Endodermal cell (in vitro differentiated cells): ENCODE measurements at regions not wholly inside any gene's neighbourhood (a gene's known extent, or its start where the extent isn't known, plus 50 kb on each side); places are given as distances from the start of the nearest gene placed in this dataset.

ENCODE experiments used
- DNase-seq: peaks from one replicate; pipeline ENCODE4 v3.0.0-alpha.2; 2017
- H3K27ac ChIP-seq: 2 replicates; pipeline ENCODE4 v1.5.1; 2013; ENCODE audit warnings: mild to moderate bottlenecking, low read depth, low read length, moderate library complexity
- H3K27me3 ChIP-seq: 2 replicates; pipeline ENCODE4 v1.6.1; 2013; ENCODE audit warnings: mild to moderate bottlenecking, low read length, moderate library complexity; ENCODE audit not compliant: insufficient read depth, control insufficient read depth, poor library complexity, severe bottlenecking
- H3K36me3 ChIP-seq: 2 replicates; pipeline ENCODE4 v1.7.0; 2013; ENCODE audit warnings: mild to moderate bottlenecking, low read length, moderate library complexity; ENCODE audit not compliant: control insufficient read depth, insufficient read depth
- H3K4me1 ChIP-seq: one replicate; pipeline ENCODE4 v1.7.0; 2013; ENCODE audit warnings: low read length; ENCODE audit not compliant: control insufficient read depth, insufficient read depth
- H3K4me3 ChIP-seq: 2 replicates; pipeline ENCODE4 v1.5.1; 2013; ENCODE audit warnings: mild to moderate bottlenecking, low read length, moderate library complexity
- H3K9ac ChIP-seq: 2 replicates; pipeline ENCODE4 v1.6.1; 2013; ENCODE audit warnings: mild to moderate bottlenecking, low read length, moderate library complexity; ENCODE audit not compliant: poor library complexity, severe bottlenecking; ENCODE audit errors: extremely low read depth
- H3K9me3 ChIP-seq: 2 replicates; pipeline ENCODE4 v1.6.1; 2013; ENCODE audit warnings: mild to moderate bottlenecking, low read length, moderate library complexity; ENCODE audit not compliant: control insufficient read depth
- H3K27ac Mint-ChIP-seq: 2 replicates; pipeline ENCODE4 v1.8.0; 2020; ENCODE audit warnings: mixed read lengths
- H3K27me3 Mint-ChIP-seq: 2 replicates; pipeline ENCODE4 v1.8.0; 2021; ENCODE audit warnings: mild to moderate bottlenecking, mixed read lengths; ENCODE audit not compliant: insufficient read depth
- H3K36me3 Mint-ChIP-seq: 2 replicates; pipeline ENCODE4 v1.8.0; 2020; ENCODE audit warnings: low read depth, mixed read lengths
- H3K4me1 Mint-ChIP-seq: 2 replicates; pipeline ENCODE4 v1.8.0; 2020; ENCODE audit warnings: mixed read lengths
- H3K4me3 Mint-ChIP-seq: 2 replicates; pipeline ENCODE4 v1.8.0; 2020; ENCODE audit warnings: mild to moderate bottlenecking, moderate library complexity, mixed read lengths
- H3K9me3 Mint-ChIP-seq: 2 replicates; pipeline ENCODE4 v1.8.0; 2020; ENCODE audit warnings: mild to moderate bottlenecking, mixed read lengths
- WGBS, 2 experiments: methylation state at CpG; one replicate each; pipeline versions ENCODE4 v1.1.5 to v1.1.7; 2013; ENCODE audit warnings: missing lambda C conversion rate in 2 of 2, mixed read lengths in 1 of 2; ENCODE audit not compliant: insufficient coverage in 1 of 2, insufficient read length in 1 of 2; 5-methylcytosine and 5-hydroxymethylcytosine counted together
- TF ChIP-seq, protein P1 (sequence below): fragments of 200-600 bp; sonication (generic); conservative IDR thresholded peaks from 2 replicates; pipeline ENCODE4 v1.5.0; 2021; ENCODE audit warnings: antibody characterized with exemption, mild to moderate bottlenecking

DNA sequence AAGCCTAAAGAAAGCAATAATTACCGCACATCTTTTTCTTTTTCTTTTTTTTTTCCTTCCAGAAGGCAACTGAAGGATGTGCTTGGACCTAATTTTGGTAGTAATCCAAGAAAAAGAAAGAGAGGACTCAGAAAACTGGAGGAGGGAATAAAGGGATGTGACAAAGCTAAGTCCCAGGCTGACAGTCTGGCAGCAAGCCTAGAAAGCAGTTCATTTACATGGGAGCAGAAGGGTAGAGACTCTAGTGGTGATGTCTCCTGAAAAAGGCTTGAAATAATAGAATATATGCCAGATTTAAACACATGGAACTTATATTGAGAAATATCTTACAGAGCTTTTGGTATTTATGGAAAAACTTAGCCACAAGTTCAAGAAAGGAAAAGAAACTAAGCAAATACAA, 101.0 kb upstream of the SHISA6 start:
- Mint-ChIP-seq H3K27me3 (peaks cover 4% of the 10 kb centered on the region), H3K9me3 (peaks cover 4% of the 10 kb centered on the region), H3K4me1 (peaks cover 3% of the 10 kb centered on the region), H3K36me3 (no peaks in the 10 kb centered on the region), H3K4me3 (no peak overlapping the region), H3K27ac (no peak overlapping the region)
- TF ChIP-seq, protein P1, sequence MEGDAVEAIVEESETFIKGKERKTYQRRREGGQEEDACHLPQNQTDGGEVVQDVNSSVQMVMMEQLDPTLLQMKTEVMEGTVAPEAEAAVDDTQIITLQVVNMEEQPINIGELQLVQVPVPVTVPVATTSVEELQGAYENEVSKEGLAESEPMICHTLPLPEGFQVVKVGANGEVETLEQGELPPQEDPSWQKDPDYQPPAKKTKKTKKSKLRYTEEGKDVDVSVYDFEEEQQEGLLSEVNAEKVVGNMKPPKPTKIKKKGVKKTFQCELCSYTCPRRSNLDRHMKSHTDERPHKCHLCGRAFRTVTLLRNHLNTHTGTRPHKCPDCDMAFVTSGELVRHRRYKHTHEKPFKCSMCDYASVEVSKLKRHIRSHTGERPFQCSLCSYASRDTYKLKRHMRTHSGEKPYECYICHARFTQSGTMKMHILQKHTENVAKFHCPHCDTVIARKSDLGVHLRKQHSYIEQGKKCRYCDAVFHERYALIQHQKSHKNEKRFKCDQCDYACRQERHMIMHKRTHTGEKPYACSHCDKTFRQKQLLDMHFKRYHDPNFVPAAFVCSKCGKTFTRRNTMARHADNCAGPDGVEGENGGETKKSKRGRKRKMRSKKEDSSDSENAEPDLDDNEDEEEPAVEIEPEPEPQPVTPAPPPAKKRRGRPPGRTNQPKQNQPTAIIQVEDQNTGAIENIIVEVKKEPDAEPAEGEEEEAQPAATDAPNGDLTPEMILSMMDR, result no peak
- H3K4me3 ChIP-seq, result no peak overlapping the region
- no peaks in the 10 kb centered on the region for H3K27me3 ChIP-seq
- WGBS, 2 experiments, result 86 to 100% methylated on average over 1 of the region's 1 CpG
- DNase-seq, result no peak
- no peaks in the 10 kb centered on the region for H3K36me3 ChIP-seq
- H3K4me1 ChIP-seq, result no peaks in the 10 kb centered on the region
- no peak overlapping the region for H3K9ac ChIP-seq
- peaks cover 15% of the 10 kb centered on the region for H3K9me3 ChIP-seq
- no peak overlapping the region for H3K27ac ChIP-seq

- Histone ChIP-seq H3K9me3 (peaks cover 15% of the 10 kb centered on the region), H3K4me3 (no peak overlapping the region), H3K27ac (no peak overlapping the region), H3K4me1 (no peaks in the 10 kb centered on the region), H3K9ac (no peak overlapping the region), H3K36me3 (no peaks in the 10 kb centered on the region), H3K27me3 (no peaks in the 10 kb centered on the region)
- H3K36me3 Mint-ChIP-seq, result no peaks in the 10 kb centered on the region
- no peak overlapping the region for H3K4me3 Mint-ChIP-seq
- 86 to 93% methylated on average over 4 to 5 of the region's 5 CpGs for WGBS, 2 experiments
- TF ChIP-seq, protein P1, result no peak
- H3K4me1 Mint-ChIP-seq, result no peaks in the 10 kb centered on the region
- H3K27ac Mint-ChIP-seq, result no peak overlapping the region
- H3K9me3 Mint-ChIP-seq, result peaks cover 4% of the 10 kb centered on the region
- no peak for DNase-seq
- H3K27me3 Mint-ChIP-seq, result peaks cover 4% of the 10 kb centered on the region
Measured at GRCh38 chr17:11138023-11138422, 103.0 kb upstream of the SHISA6 start.

- Mint-ChIP-seq H3K4me1 (no peaks in the 10 kb centered on the region), H3K36me3 (no peaks in the 10 kb centered on the region), H3K27me3 (peaks cover 4% of the 10 kb centered on the region), H3K9me3 (no peaks in the 10 kb centered on the region), H3K27ac (no peak overlapping the region), H3K4me3 (no peak overlapping the region)
- Histone ChIP-seq H3K36me3 (no peaks in the 10 kb centered on the region), H3K9me3 (peaks cover 9% of the 10 kb centered on the region), H3K27ac (no peak overlapping the region), H3K4me3 (no peak overlapping the region), H3K27me3 (no peaks in the 10 kb centered on the region), H3K9ac (no peak overlapping the region), H3K4me1 (no peaks in the 10 kb centered on the region)
- WGBS, 2 experiments, result 100% methylated on average over 1 of the region's 1 CpG; no CpG with 5 or more reads in 1 of the 2 experiments
- no peak for DNase-seq
- TF ChIP-seq, protein P1, result no peak
Measured at GRCh38 chr17:11135819-11136218, 105.2 kb upstream of the SHISA6 start.
